T-helper 2 cell treated with Interferon-gamma antibody and Interleukin-4, amounts not matched to agents 5 μg/mL and 100 μg/mL, for 36 hours (primary cell): ENCODE measurements at regions not wholly inside any gene's neighbourhood (a gene's known extent, or its start where the extent isn't known, plus 50 kb on each side); places are given as distances from the start of the nearest gene placed in this dataset.
A peak's percentile ranks its signal among the peaks of the same experiment; 100 is the strongest.
"Not testable (repeated sequence)": the region's sequence is repeated elsewhere in the genome, so short reads cannot be mapped to it uniquely, and the experiment has no call there.

Experiments
- DNase-seq: peaks from one replicate; pipeline ENCODE4 v3.0.0; 2021; ENCODE audit warnings: low spot score
- H3K27ac Mint-ChIP-seq: one replicate; pipeline ENCODE4 v1.8.0; 2021; ENCODE audit warnings: mild to moderate bottlenecking, mixed read lengths
- H3K27me3 Mint-ChIP-seq: one replicate; pipeline ENCODE4 v1.8.0; 2021; ENCODE audit warnings: low read depth, mixed read lengths
- H3K36me3 Mint-ChIP-seq: one replicate; pipeline ENCODE4 v1.8.0; 2021; ENCODE audit warnings: low read depth, mixed read lengths
- H3K4me1 Mint-ChIP-seq: one replicate; pipeline ENCODE4 v1.8.0; 2021; ENCODE audit warnings: low read depth, mixed read lengths
- H3K4me3 Mint-ChIP-seq: one replicate; pipeline ENCODE4 v1.8.0; 2022; ENCODE audit warnings: mild to moderate bottlenecking, moderate library complexity, mixed read lengths
- H3K9me3 Mint-ChIP-seq: one replicate; pipeline ENCODE4 v1.8.0; 2021; ENCODE audit warnings: mixed read lengths

GRCh38 chr14:24705840-24706239 lies 71.8 kb upstream of the GZMB start:
- Mint-ChIP-seq H3K9me3 (no peaks in the 10 kb centered on the region), H3K36me3 (no peaks in the 10 kb centered on the region), H3K27ac (no peak overlapping the region), H3K4me1 (peaks cover 14% of the 10 kb centered on the region), H3K27me3 (no peaks in the 10 kb centered on the region), H3K4me3 (no peak overlapping the region)
- DNase-seq = no peak

GRCh38 chr14:24701062-24701461 lies 67.1 kb upstream of the GZMB start:
- Mint-ChIP-seq H3K36me3 (no peaks in the 10 kb centered on the region), H3K27me3 (no peaks in the 10 kb centered on the region), H3K4me3 (no peak overlapping the region), H3K4me1 (peaks cover 24% of the 10 kb centered on the region), H3K9me3 (no peaks in the 10 kb centered on the region), H3K27ac (no peak overlapping the region)
- DNase-seq = no peak

DNA sequence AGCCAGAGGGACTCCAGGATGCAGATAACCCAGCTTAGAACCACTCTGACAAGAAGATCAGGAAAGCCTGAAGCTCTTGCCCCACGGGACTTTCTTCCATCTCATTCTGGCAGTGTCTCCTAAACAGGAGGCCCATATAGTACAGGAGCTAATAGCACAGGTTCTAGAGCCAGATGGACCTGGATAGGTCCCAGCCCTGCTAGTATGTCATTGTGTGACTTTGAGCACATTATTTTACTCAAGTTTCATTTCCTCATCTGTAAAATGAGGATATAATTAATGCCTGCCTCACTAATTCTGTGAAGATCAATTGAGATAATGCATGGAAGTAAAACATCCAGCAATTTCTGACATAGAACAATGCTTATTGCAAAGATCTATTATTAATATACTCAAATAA lies 66.5 kb upstream of the GZMB start:
- no peaks in the 10 kb centered on the region for H3K27me3 Mint-ChIP-seq
- H3K4me1 Mint-ChIP-seq = peaks cover 23% of the 10 kb centered on the region
- DNase-seq = no peak
- H3K9me3 Mint-ChIP-seq = no peaks in the 10 kb centered on the region
- H3K27ac Mint-ChIP-seq = no peak overlapping the region
- no peaks in the 10 kb centered on the region for H3K36me3 Mint-ChIP-seq
- H3K4me3 Mint-ChIP-seq = no peak overlapping the region

DNA sequence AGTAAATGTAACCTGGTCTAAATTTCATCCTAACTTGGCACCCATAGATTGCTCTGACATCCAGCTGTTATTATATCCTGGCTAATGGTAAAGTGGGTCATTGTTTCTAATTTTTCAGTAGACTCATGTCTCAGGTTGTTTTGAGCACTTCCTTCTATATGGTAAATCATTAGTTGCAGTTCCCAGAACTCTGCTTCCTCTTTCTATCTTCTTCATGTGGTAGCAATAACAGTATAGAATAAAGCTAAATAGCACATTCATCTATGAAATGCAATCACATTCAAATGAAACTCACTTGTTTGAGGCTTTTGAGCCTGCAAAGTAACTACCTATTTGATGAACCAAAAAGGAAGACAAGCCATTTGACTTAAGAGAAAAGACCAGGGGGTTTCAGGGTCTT lies 65.1 kb upstream of the GZMB start:
- Mint-ChIP-seq H3K27me3 (no peaks in the 10 kb centered on the region), H3K9me3 (no peaks in the 10 kb centered on the region), H3K4me3 (peak overlapping the region; percentile 25), H3K4me1 (peaks cover 20% of the 10 kb centered on the region), H3K36me3 (no peaks in the 10 kb centered on the region), H3K27ac (peak overlapping the region; percentile 66)
- DNase-seq = no peak

- H3K27me3 Mint-ChIP-seq, H3K9me3 Mint-ChIP-seq, H3K27ac Mint-ChIP-seq, H3K4me3 Mint-ChIP-seq, H3K36me3 Mint-ChIP-seq, DNase-seq: not testable (repeated sequence)
- H3K4me1 Mint-ChIP-seq = peaks cover 22% of the 10 kb centered on the region
These were observed 62.4 kb upstream of the GZMB start for GRCh38 chr14:24696280-24696920.

GRCh38 chr14:24695265-24696241 lies 61.6 kb upstream of the GZMB start:
- Mint-ChIP-seq H3K27me3 (no peaks in the 10 kb centered on the region), H3K4me3 (no peak overlapping the region), H3K36me3 (no peaks in the 10 kb centered on the region), H3K9me3 (no peaks in the 10 kb centered on the region), H3K27ac (no peak overlapping the region), H3K4me1 (peaks cover 25% of the 10 kb centered on the region)
- DNase-seq = no peak

DNA sequence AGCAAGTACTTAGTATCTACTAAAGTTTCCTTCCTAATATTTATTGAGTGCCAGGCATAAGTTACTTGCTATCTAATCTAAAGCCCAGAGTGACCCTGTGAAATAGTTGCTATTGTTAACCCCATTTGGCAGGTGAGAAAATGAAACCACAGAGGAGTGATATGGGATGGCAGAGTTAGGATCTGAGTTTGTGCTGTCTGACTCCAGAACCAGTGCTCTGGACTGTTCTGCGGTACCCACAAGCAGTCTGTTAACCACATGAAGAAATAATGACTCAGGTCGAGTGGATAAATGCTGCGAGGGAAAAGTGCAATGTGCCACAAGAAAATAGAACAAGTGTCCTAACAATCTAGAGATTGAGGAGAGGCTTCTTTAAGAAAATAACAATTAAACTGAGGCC lies 60.7 kb upstream of the GZMB start:
- H3K4me3 Mint-ChIP-seq = no peak overlapping the region
- no peak overlapping the region for H3K27ac Mint-ChIP-seq
- H3K4me1 Mint-ChIP-seq = peaks cover 32% of the 10 kb centered on the region
- DNase-seq = peak; percentile 17
- H3K36me3 Mint-ChIP-seq = no peaks in the 10 kb centered on the region
- no peaks in the 10 kb centered on the region for H3K9me3 Mint-ChIP-seq
- no peaks in the 10 kb centered on the region for H3K27me3 Mint-ChIP-seq

GRCh38 chr14:24693983-24694382 lies 60.0 kb upstream of the GZMB start:
- peak overlapping the region; percentile 89 for H3K27ac Mint-ChIP-seq
- DNase-seq = no peak
- peaks cover 34% of the 10 kb centered on the region for H3K4me1 Mint-ChIP-seq
- H3K27me3 Mint-ChIP-seq = no peaks in the 10 kb centered on the region
- peak overlapping the region; percentile 72 for H3K4me3 Mint-ChIP-seq
- no peaks in the 10 kb centered on the region for H3K9me3 Mint-ChIP-seq
- no peaks in the 10 kb centered on the region for H3K36me3 Mint-ChIP-seq

GRCh38 chr14:24693353-24693737 lies 59.4 kb upstream of the GZMB start:
- Mint-ChIP-seq H3K27ac (peak overlapping the region; percentile 89), H3K4me1 (peaks cover 35% of the 10 kb centered on the region), H3K4me3 (peak overlapping the region; percentile 72), H3K36me3 (no peaks in the 10 kb centered on the region), H3K9me3 (no peaks in the 10 kb centered on the region), H3K27me3 (no peaks in the 10 kb centered on the region)
- no peak for DNase-seq

- Mint-ChIP-seq H3K27ac (peak overlapping the region; percentile 89), H3K27me3 (no peaks in the 10 kb centered on the region), H3K4me1 (peaks cover 38% of the 10 kb centered on the region), H3K36me3 (peaks cover 2% of the 10 kb centered on the region), H3K4me3 (peak overlapping the region; percentile 72), H3K9me3 (no peaks in the 10 kb centered on the region)
- peak; percentile 74 for DNase-seq
These were observed 58.7 kb upstream of the GZMB start for GRCh38 chr14:24692382-24693352.

DNA sequence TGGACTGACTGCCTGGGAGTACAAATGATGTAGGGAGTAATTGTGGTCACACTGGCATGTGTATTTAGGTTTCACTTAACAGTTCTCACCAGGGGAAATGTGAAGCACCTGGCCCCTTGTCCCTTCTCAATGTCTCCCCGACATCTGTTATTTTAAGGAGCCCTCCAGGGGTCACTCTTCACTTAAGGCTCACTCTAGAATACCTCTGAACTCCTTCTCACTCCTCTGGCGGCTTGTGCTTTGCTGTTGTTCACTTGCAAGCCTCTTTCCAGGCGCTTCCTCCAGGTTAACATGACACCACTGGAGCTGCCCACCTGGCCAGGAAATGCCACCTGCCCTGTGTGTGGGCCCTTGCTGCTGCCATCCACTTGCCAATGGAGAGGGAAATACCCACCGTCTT lies 56.5 kb upstream of the GZMB start:
- no peak overlapping the region for H3K27ac Mint-ChIP-seq
- peaks cover 49% of the 10 kb centered on the region for H3K4me1 Mint-ChIP-seq
- no peak for DNase-seq
- no peaks in the 10 kb centered on the region for H3K9me3 Mint-ChIP-seq
- no peaks in the 10 kb centered on the region for H3K27me3 Mint-ChIP-seq
- peaks cover 5% of the 10 kb centered on the region for H3K36me3 Mint-ChIP-seq
- no peak overlapping the region for H3K4me3 Mint-ChIP-seq

DNA sequence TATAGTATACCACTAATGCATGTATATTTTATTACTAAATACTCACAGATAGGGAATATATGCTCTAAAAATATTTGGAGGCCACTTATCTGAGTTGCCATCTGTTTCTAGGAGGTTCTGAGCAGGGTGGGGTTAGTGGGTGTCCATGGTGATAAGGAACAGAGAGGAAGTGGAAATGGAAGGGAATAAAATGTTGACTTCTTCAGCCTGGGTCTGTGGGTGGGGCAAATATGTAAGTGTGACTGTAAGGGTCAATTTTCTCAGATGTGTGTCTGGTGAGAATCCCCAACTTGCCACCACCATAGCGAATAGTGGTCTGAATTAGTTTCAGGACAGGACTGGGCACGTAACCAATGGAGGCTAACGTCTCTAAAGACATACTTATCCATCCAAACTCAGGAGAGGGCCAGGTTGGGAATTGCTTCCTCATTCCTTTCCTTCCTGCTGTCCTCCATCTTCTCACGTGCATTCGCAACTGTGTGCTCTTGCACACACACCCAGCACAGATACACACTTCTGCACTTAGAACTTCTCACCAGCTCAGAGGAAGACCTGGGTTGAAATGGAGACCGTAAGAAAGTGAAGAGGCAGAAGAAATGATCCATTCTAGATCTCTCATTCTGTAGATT lies 54.2 kb upstream of the GZMB start:
- H3K9me3 Mint-ChIP-seq = no peaks in the 10 kb centered on the region
- H3K27me3 Mint-ChIP-seq = no peaks in the 10 kb centered on the region
- no peak overlapping the region for H3K27ac Mint-ChIP-seq
- H3K4me3 Mint-ChIP-seq = peak overlapping the region; percentile 20
- peaks cover 53% of the 10 kb centered on the region for H3K4me1 Mint-ChIP-seq
- H3K36me3 Mint-ChIP-seq = peaks cover 5% of the 10 kb centered on the region
- no peak for DNase-seq
